B cell (primary cell): ENCODE measurements at regions not wholly inside any gene's neighbourhood (a gene's known extent, or its start where the extent isn't known, plus 50 kb on each side); places are given as distances from the start of the nearest gene placed in this dataset.

Source experiments
- ATAC-seq: fragments of 200-7000 bp; cut with Tn5 transposase; one replicate; pipeline ENCODE4 v1.10.0; 2021; ENCODE audit warnings: low read depth, mild to moderate bottlenecking, moderate number of reproducible peaks, moderate library complexity
- CTCF ChIA-PET: fragments of 350-600 bp; sonication (Branson Sonifier 250); formaldehyde crosslinking; loops from one replicate; lab custom pipeline; 2021; ENCODE audit warnings: antibody characterized with exemption, inconsistent platforms; lab: Charles Lee
- POLR2A ChIA-PET: fragments of 350-600 bp; sonication (Branson Sonifier 250); formaldehyde crosslinking; loops from one replicate; lab custom pipeline; 2021; ENCODE audit warnings: antibody characterized with exemption; lab: Charles Lee
- DNase-seq: peaks from one replicate; pipeline ENCODE4 v3.0.0; 2013
- H2AFZ ChIP-seq: 2 replicates; pipeline ENCODE4 v1.6.1; 2012; ENCODE audit warnings: mild to moderate bottlenecking, low read depth, low read length; ENCODE audit not compliant: insufficient read depth, poor library complexity, severe bottlenecking
- H3K27ac ChIP-seq, 2 donors: 1 replicate in 1 of 2; 2 replicates in 1 of 2; pipeline ENCODE4 v1.5.1; 2012 to 2013; ENCODE audit warnings: low read length in 2 of 2, mild to moderate bottlenecking in 2 of 2, moderate library complexity in 1 of 2
- H3K27me3 ChIP-seq, 4 experiments: fragments of 200-600 bp in 1 of 4; sonication (generic) in 1 of 4; replicated peaks in 1 of 4; 1 replicate in 2 of 4; 2 replicates in 2 of 4; pipeline versions ENCODE4 v1.6.1 to v1.7.0; 2013 to 2016; ENCODE audit warnings: low read length in 3 of 4, mild to moderate bottlenecking in 2 of 4, mixed read lengths in 1 of 4, moderate library complexity in 1 of 4; ENCODE audit not compliant: insufficient read depth in 4 of 4, control insufficient read depth in 3 of 4; ENCODE audit errors: control extremely low read depth in 1 of 4
- H3K36me3 ChIP-seq, 2 experiments: replicated peaks in 1 of 2; 1 replicate in 1 of 2; 2 replicates in 1 of 2; pipeline versions ENCODE4 v1.6.1 to v1.7.1; 2013; ENCODE audit warnings: low read length in 1 of 2; ENCODE audit not compliant: insufficient read depth in 2 of 2, control insufficient read depth in 1 of 2; ENCODE audit errors: control extremely low read depth in 1 of 2, extremely low read depth in 1 of 2
- H3K4me1 ChIP-seq, 2 donors: fragments of 200-600 bp in 1 of 2; sonication (generic) in 1 of 2; 1 replicate in 1 of 2; 2 replicates in 1 of 2; pipeline versions ENCODE4 v1.5.1 to v1.6.1; 2013 to 2017; ENCODE audit warnings: low read length in 2 of 2; ENCODE audit not compliant: control insufficient read depth in 2 of 2, insufficient read depth in 2 of 2
- H3K4me2 ChIP-seq: replicated peaks from 2 replicates; pipeline ENCODE3; 2012; ENCODE audit warnings: mild to moderate bottlenecking, low read depth, low read length; ENCODE audit not compliant: poor library complexity, severe bottlenecking
- H3K4me3 ChIP-seq, 5 experiments: fragments of 200-600 bp in 1 of 5; sonication (generic) in 1 of 5; 1 replicate in 3 of 5; 2 replicates in 2 of 5; pipeline versions ENCODE4 v1.5.1 to v1.7.0; 2011 to 2016; ENCODE audit warnings: low read length in 4 of 5, mild to moderate bottlenecking in 4 of 5, low read depth in 2 of 5, control low read depth in 1 of 5, moderate library complexity in 1 of 5; ENCODE audit not compliant: insufficient read depth in 1 of 5; ENCODE audit errors: control extremely low read depth in 1 of 5, extremely low read depth in 1 of 5
- H3K79me2 ChIP-seq: fragments of 200-600 bp; sonication (generic); one replicate; pipeline ENCODE4 v1.6.0; 2016; ENCODE audit warnings: low read length; ENCODE audit not compliant: control insufficient read depth, insufficient read depth
- H3K9ac ChIP-seq: fragments of 200-600 bp; sonication (generic); 2 replicates; pipeline ENCODE4 v1.6.1; 2017; ENCODE audit warnings: mild to moderate bottlenecking, low read length, moderate library complexity
- H3K9me3 ChIP-seq, 3 donors: one replicate each; pipeline versions ENCODE4 v1.6.1 to v1.7.1; 2013; ENCODE audit warnings: low read length in 2 of 3; ENCODE audit not compliant: control insufficient read depth in 2 of 3, insufficient read depth in 1 of 3; ENCODE audit errors: control extremely low read depth in 1 of 3
- H4K20me1 ChIP-seq: 2 replicates; pipeline ENCODE4 v1.6.0; 2012; ENCODE audit warnings: mild to moderate bottlenecking, low read length; ENCODE audit not compliant: insufficient read depth, control insufficient read depth, poor library complexity, severe bottlenecking
- H3K27ac Mint-ChIP-seq: one replicate; pipeline ENCODE4 v1.8.0; 2021; ENCODE audit warnings: mixed read lengths
- H3K27me3 Mint-ChIP-seq: one replicate; pipeline ENCODE4 v1.8.0; 2021; ENCODE audit warnings: mixed read lengths
- H3K4me1 Mint-ChIP-seq: one replicate; pipeline ENCODE4 v1.8.0; 2021; ENCODE audit warnings: mixed read lengths
- H3K4me3 Mint-ChIP-seq: one replicate; pipeline ENCODE4 v1.8.0; 2021; ENCODE audit warnings: mixed read lengths
- H3K9me3 Mint-ChIP-seq: one replicate; pipeline ENCODE4 v1.8.0; 2022; ENCODE audit warnings: mixed read lengths; ENCODE audit not compliant: insufficient read depth
- EZH2 ChIP-seq: IDR thresholded peaks from 2 replicates; pipeline ENCODE4 v1.6.1; 2012; ENCODE audit warnings: borderline replicate concordance, low read depth, mild to moderate bottlenecking, moderate library complexity, low read length; ENCODE audit not compliant: insufficient read depth, poor library complexity, severe bottlenecking
- WGBS: methylation state at CpG from one replicate; pipeline ENCODE4 v1.1.5; 2013; ENCODE audit warnings: missing lambda C conversion rate; ENCODE audit not compliant: insufficient coverage; 5-methylcytosine and 5-hydroxymethylcytosine counted together
- intact Hi-C: fragments of 100-400 bp; cut with micrococcal nuclease; formaldehyde crosslinking; loops from one replicate; pipeline ENCODE4 v1.10.0; 2022
- TF ChIP-seq, protein P1 (sequence below): fragments of 200-600 bp; IDR thresholded peaks from one replicate; pipeline ENCODE4 v1.8.0; 2022; ENCODE audit warnings: antibody characterized with exemption, mild to moderate bottlenecking

DNA sequence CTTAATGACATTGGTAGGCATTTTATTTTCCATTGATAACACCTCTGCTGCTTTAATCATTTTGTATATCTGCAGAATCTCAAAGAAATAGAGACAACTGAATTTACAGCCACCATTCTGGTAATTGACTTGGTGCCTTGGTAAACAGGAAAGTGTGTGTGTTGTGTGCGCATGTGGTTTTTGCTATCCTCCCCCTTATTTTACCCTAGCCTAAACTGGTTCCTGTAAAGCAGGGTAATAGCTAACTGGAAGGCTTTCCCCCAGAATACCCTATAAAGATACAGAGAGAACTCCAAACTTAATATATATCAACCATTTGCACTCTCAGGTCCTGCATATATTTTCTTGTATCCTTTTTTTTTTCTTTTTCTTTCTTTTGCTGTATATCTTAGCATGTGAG is 149.5 kb upstream of the ADGRL4 start:
- H3K4me3 ChIP-seq, result no peak overlapping the region
- H3K4me2 ChIP-seq, result no peak overlapping the region
- ATAC-seq (no peak), DNase-seq (no peak)
- intact Hi-C loops, result no loop called here
- no CpG with 5 or more reads among the region's 1 CpG for WGBS
- no peaks in the 10 kb centered on the region for H3K79me2 ChIP-seq
- no peak overlapping the region for H3K9ac ChIP-seq
- no peaks in the 10 kb centered on the region for H3K9me3 Mint-ChIP-seq
- no peaks in the 10 kb centered on the region for H3K36me3 ChIP-seq
- ChIA-PET POLR2A (no interaction called here), CTCF (no interaction called here)
- peaks cover 0 to 2% (median 0%) of the 10 kb centered on the region in 3 donors for H3K9me3 ChIP-seq
- H3K4me1 ChIP-seq, result no peaks in the 10 kb centered on the region
- no peak overlapping the region for H2AFZ ChIP-seq
- H4K20me1 ChIP-seq, result no peaks in the 10 kb centered on the region
- H3K27ac Mint-ChIP-seq, result no peak overlapping the region
- no peak overlapping the region for H3K4me3 Mint-ChIP-seq
- no peaks in the 10 kb centered on the region for H3K27me3 ChIP-seq
- H3K4me1 Mint-ChIP-seq, result no peaks in the 10 kb centered on the region
- H3K27ac ChIP-seq, result no peak overlapping the region
- no peak for TF ChIP-seq EZH2
- TF ChIP-seq, protein P1, sequence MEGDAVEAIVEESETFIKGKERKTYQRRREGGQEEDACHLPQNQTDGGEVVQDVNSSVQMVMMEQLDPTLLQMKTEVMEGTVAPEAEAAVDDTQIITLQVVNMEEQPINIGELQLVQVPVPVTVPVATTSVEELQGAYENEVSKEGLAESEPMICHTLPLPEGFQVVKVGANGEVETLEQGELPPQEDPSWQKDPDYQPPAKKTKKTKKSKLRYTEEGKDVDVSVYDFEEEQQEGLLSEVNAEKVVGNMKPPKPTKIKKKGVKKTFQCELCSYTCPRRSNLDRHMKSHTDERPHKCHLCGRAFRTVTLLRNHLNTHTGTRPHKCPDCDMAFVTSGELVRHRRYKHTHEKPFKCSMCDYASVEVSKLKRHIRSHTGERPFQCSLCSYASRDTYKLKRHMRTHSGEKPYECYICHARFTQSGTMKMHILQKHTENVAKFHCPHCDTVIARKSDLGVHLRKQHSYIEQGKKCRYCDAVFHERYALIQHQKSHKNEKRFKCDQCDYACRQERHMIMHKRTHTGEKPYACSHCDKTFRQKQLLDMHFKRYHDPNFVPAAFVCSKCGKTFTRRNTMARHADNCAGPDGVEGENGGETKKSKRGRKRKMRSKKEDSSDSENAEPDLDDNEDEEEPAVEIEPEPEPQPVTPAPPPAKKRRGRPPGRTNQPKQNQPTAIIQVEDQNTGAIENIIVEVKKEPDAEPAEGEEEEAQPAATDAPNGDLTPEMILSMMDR, result no peak
- no peaks in the 10 kb centered on the region for H3K27me3 Mint-ChIP-seq

DNA sequence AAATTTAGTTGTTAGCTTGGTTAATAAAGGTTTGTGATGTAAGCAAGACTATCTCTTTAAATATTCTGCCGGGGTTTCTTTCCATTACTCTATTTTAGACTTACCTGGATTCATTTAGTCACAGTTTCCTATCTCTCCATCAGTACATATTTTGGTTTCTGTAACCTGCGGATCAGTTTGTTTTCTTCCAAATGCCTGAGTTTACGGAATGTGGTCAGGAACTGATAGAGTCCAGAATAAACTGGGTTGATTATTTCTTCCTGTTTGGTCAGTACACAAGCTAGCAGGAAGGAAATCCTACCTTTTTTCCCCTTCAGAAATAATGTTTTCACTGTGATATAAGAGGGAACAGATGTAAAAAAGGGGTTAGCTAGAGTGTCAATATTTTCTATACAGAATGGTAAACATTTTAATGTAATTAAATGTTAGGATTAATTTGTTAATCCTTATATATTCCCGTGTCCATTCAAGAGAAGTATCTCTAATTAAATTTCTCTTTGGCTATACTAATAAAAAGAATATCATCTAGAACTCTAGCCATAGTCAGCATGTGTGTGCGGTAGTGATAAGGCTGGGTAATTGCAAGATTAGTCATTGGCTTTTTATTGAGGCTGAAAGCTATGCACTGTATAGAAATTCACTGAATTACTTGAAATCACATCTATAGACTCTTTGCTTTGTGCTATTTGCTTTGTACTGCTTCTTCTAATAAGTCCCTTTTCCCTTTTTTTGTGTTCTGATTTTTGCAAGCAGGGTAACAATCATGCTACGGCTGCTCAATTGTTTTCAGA is 144.7 kb upstream of the ADGRL4 start:
- WGBS, result no CpG with 5 or more reads among the region's 6 CpGs
- Histone ChIP-seq H3K4me1 (no peaks in the 10 kb centered on the region), H4K20me1 (no peaks in the 10 kb centered on the region), H3K9ac (no peak overlapping the region), H2AFZ (no peak overlapping the region), H3K79me2 (no peaks in the 10 kb centered on the region), H3K36me3 (no peaks in the 10 kb centered on the region), H3K4me3 (no peak overlapping the region), H3K4me2 (no peak overlapping the region), H3K27ac (no peak overlapping the region), H3K9me3 (no peaks in the 10 kb centered on the region), H3K27me3 (no peaks in the 10 kb centered on the region)
- intact Hi-C loops, result no loop called here
- Mint-ChIP-seq H3K27me3 (no peaks in the 10 kb centered on the region), H3K9me3 (peaks cover 4% of the 10 kb centered on the region), H3K27ac (no peak overlapping the region), H3K4me3 (no peak overlapping the region), H3K4me1 (no peaks in the 10 kb centered on the region)
- ChIA-PET CTCF (no interaction called here), POLR2A (no interaction called here)
- TF ChIP-seq, protein P1, result no peak
- no peak for TF ChIP-seq EZH2
- ATAC-seq, result no peak
- DNase-seq, result no peak
